Cardiac muscle cell (in vitro differentiated cells and primary cell): ENCODE measurements at regions not wholly inside any gene's neighbourhood (a gene's known extent, or its start where the extent isn't known, plus 50 kb on each side); places are given as distances from the start of the nearest gene placed in this dataset.

ENCODE experiments used
- DNase-seq, 2 donors: peaks; one replicate each; pipeline versions ENCODE4 v3.0.0 to v3.0.0-alpha.2; 2010 to 2017; ENCODE audit warnings: low read depth in 1 of 2, low spot score in 1 of 2
- H3K27ac ChIP-seq: fragments of 200-600 bp; sonication (generic); 2 replicates; pipeline ENCODE4 v1.5.1; 2016
- H3K27me3 ChIP-seq: fragments of 200-600 bp; sonication (generic); 2 replicates; pipeline ENCODE4 v1.6.0; 2016; ENCODE audit warnings: control low read depth
- H3K36me3 ChIP-seq: fragments of 200-600 bp; sonication (generic); 2 replicates; pipeline ENCODE4 v1.5.1; 2016; ENCODE audit warnings: control low read depth
- H3K4me1 ChIP-seq: fragments of 200-600 bp; sonication (generic); 2 replicates; pipeline ENCODE4 v1.8.1; 2017; ENCODE audit warnings: low read depth, mild to moderate bottlenecking, mixed run types
- H3K4me3 ChIP-seq: fragments of 200-600 bp; sonication (generic); 2 replicates; pipeline ENCODE4 v1.5.1; 2016; ENCODE audit warnings: mild to moderate bottlenecking
- H3K9me3 ChIP-seq: fragments of 200-600 bp; sonication (generic); 2 replicates; pipeline ENCODE4 v1.5.1; 2017; ENCODE audit warnings: low read depth, mild to moderate bottlenecking, control low read depth
- TF ChIP-seq, protein P1 (sequence below): IDR thresholded peaks from 2 replicates; pipeline ENCODE4 v1.5.1; 2012; ENCODE audit warnings: low read depth, mild to moderate bottlenecking, low read length

DNA sequence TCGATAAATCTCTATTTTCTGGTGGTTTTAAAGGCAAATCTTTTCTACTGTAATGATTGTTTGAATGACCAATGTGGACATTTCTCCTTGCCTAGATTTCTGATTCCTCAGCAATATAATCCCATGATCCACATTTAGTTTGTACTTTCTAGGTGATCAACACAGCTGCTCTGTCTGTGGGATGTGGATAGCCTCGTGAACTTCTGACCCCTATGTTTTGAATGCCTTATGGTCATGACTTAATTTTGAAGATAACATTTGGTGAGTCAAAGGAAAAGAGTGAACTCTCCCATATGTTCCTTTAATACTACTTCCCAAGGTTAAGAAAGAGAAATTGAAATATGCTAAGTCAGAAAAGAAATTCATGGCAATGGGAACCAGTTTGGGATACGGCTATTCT lies 147.5 kb downstream of the CAVIN4 start:
- Histone ChIP-seq H3K9me3 (no peaks in the 10 kb centered on the region), H3K36me3 (no peaks in the 10 kb centered on the region), H3K4me3 (no peak overlapping the region), H3K4me1 (no peaks in the 10 kb centered on the region), H3K27ac (no peak overlapping the region), H3K27me3 (no peaks in the 10 kb centered on the region)
- TF ChIP-seq, protein P1, sequence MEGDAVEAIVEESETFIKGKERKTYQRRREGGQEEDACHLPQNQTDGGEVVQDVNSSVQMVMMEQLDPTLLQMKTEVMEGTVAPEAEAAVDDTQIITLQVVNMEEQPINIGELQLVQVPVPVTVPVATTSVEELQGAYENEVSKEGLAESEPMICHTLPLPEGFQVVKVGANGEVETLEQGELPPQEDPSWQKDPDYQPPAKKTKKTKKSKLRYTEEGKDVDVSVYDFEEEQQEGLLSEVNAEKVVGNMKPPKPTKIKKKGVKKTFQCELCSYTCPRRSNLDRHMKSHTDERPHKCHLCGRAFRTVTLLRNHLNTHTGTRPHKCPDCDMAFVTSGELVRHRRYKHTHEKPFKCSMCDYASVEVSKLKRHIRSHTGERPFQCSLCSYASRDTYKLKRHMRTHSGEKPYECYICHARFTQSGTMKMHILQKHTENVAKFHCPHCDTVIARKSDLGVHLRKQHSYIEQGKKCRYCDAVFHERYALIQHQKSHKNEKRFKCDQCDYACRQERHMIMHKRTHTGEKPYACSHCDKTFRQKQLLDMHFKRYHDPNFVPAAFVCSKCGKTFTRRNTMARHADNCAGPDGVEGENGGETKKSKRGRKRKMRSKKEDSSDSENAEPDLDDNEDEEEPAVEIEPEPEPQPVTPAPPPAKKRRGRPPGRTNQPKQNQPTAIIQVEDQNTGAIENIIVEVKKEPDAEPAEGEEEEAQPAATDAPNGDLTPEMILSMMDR: no peak
- DNase-seq: peak in 1 of 2 donors; percentile 70

DNA sequence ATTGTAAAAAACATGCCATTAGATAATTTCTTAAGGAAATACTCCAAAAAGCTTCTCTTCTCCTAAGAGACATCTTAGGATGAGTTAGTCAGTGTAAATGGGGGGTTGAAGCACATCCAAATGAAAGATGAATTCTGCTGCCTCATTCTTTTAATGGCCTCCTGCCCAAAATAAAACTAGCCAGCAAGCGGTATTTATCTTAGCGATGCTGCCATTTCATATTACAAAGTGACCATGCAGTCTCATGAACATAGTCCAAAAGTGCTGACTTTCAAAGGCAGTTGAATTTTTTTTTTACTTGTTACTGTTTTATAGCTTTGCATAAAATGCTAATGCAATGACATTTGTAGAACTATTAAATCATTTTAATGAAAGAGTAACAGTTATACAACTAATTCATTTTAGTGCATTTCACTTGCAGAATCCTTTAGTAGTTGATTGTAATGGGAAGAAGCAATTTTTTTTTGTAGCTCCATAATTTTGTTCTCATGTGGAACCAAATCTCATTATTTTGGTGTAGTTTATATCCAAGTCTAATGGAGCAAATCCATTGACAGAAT lies 151.5 kb downstream of the CAVIN4 start:
- TF ChIP-seq, protein P1: no peak
- Histone ChIP-seq H3K4me1 (no peaks in the 10 kb centered on the region), H3K27ac (no peak overlapping the region), H3K36me3 (no peaks in the 10 kb centered on the region), H3K4me3 (no peak overlapping the region), H3K9me3 (no peaks in the 10 kb centered on the region), H3K27me3 (no peaks in the 10 kb centered on the region)
- DNase-seq: peak in 1 of 2 donors; percentile 22

DNA sequence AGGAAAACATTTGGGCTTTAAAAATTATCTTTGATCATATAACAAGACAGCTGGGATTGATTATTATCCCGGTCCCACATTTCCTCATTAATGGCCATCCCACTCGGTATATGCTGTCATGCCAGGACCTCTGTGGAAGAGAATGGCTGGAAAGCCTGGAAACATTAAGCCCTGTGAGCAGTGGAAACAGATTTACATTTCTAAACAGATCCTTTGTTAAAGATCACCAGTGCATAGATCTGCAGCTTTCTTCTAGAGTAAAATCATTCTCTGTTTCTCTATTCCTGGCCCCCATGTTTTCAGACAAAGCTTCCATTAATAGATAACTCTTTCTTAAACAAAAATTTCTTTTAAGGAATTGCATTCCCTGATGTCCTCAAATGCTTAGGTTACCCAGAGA lies 152.2 kb downstream of the CAVIN4 start:
- Histone ChIP-seq H3K27ac (no peak overlapping the region), H3K4me1 (no peaks in the 10 kb centered on the region), H3K27me3 (no peaks in the 10 kb centered on the region), H3K9me3 (no peaks in the 10 kb centered on the region), H3K4me3 (no peak overlapping the region), H3K36me3 (no peaks in the 10 kb centered on the region)
- TF ChIP-seq, protein P1: no peak
- no peak for DNase-seq

DNA sequence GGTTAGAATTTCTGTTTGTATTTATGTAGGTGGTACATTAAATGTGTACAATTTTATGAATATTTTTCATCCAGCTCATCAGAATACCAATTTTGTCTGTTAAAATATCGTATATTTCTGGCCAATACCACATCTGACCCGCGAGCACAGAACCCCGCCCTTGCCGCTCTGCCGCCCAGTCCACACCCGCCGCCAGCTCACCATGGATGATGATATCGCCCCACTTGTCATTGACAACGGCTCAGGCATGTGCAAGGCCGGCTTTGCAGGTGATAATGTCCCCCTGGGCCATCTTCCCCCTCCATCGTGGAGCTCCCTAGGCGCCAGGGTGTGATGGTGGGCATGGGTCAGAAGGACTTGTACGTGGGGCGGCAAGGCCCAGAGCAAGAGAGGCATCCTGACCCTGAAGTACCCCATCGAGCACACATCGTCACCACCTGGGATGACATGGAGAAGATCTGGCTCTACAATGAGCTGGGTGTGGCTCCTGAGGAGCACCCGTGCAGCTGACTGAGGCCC lies 153.2 kb downstream of the CAVIN4 start:
- Histone ChIP-seq H3K4me1 (no peaks in the 10 kb centered on the region), H3K27me3 (no peaks in the 10 kb centered on the region), H3K4me3 (no peak overlapping the region), H3K36me3 (no peaks in the 10 kb centered on the region), H3K27ac (no peak overlapping the region), H3K9me3 (no peaks in the 10 kb centered on the region)
- TF ChIP-seq, protein P1: no peak
- no peak for DNase-seq

DNA sequence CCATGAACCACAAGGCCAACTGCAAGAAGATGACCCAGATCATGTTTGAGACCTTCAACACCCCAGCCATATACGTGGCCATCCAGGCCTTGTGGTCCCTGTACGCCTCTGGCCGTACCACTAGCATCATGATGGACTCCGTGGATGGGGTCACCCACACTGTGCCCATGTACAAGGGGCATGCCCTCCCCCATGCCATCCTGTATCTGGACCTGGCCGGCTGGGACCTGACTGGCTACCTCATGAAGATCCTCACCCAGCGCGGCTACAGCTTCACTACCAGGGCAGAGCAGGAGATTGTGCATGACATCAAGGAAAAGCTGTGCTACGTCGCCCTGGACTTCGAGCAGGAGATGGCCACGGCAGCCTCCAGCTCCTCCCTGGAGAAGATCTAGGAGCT lies 153.7 kb downstream of the CAVIN4 start:
- Histone ChIP-seq H3K27ac (no peak overlapping the region), H3K4me1 (no peaks in the 10 kb centered on the region), H3K4me3 (no peak overlapping the region), H3K9me3 (no peaks in the 10 kb centered on the region), H3K27me3 (no peaks in the 10 kb centered on the region), H3K36me3 (no peaks in the 10 kb centered on the region)
- TF ChIP-seq, protein P1: no peak
- DNase-seq: no peak
